Hepatocyte (in vitro differentiated cells): ENCODE measurements at regions not wholly inside any gene's neighbourhood (a gene's known extent, or its start where the extent isn't known, plus 50 kb on each side); places are given as distances from the start of the nearest gene placed in this dataset.

Experiments
- DNase-seq: peaks from one replicate; pipeline ENCODE4 v3.0.0-alpha.2; 2016; ENCODE audit warnings: low spot score
- H2AFZ ChIP-seq: fragments of 200-600 bp; sonication (generic); 2 replicates; pipeline ENCODE4 v1.6.0; 2016; ENCODE audit warnings: antibody characterized with exemption, mild to moderate bottlenecking
- H3K27ac ChIP-seq: fragments of 200-600 bp; sonication (generic); 2 replicates; pipeline ENCODE4 v1.5.1; 2016; ENCODE audit warnings: mild to moderate bottlenecking
- H3K27me3 ChIP-seq: fragments of 200-600 bp; sonication (generic); 2 replicates; pipeline ENCODE4 v1.6.1; 2016
- H3K36me3 ChIP-seq: fragments of 200-600 bp; sonication (generic); replicated peaks from 2 replicates; pipeline ENCODE4 v1.5.1; 2016; ENCODE audit warnings: low read depth; ENCODE audit not compliant: insufficient read depth
- H3K4me1 ChIP-seq: fragments of 200-600 bp; sonication (generic); 2 replicates; pipeline ENCODE4 v1.5.1; 2016; ENCODE audit warnings: mild to moderate bottlenecking, moderate library complexity; ENCODE audit not compliant: insufficient read depth
- H3K4me2 ChIP-seq: fragments of 200-600 bp; sonication (generic); 2 replicates; pipeline ENCODE4 v1.6.0; 2016
- H3K4me3 ChIP-seq: fragments of 200-600 bp; sonication (generic); 2 replicates; pipeline ENCODE4 v1.5.1; 2016; ENCODE audit warnings: mild to moderate bottlenecking
- H3K79me2 ChIP-seq: fragments of 200-600 bp; sonication (generic); 2 replicates; pipeline ENCODE4 v1.6.0; 2017; ENCODE audit warnings: mild to moderate bottlenecking
- H3K9me2 ChIP-seq: fragments of 200-600 bp; sonication (generic); replicated peaks from 2 replicates; pipeline ENCODE4 v1.6.0; 2017; ENCODE audit warnings: mild to moderate bottlenecking; ENCODE audit not compliant: insufficient read depth
- H3K9me3 ChIP-seq: fragments of 200-600 bp; sonication (generic); 2 replicates; pipeline ENCODE4 v1.5.1; 2016; ENCODE audit warnings: low read depth, mild to moderate bottlenecking
- H4K20me1 ChIP-seq: fragments of 200-600 bp; sonication (generic); 2 replicates; pipeline ENCODE4 v1.6.0; 2016; ENCODE audit warnings: mild to moderate bottlenecking; ENCODE audit not compliant: insufficient read depth, poor library complexity, severe bottlenecking
- CTCF ChIP-seq: fragments of 200-600 bp; sonication (generic); IDR thresholded peaks from 2 replicates; pipeline ENCODE4 v1.5.1; 2016; ENCODE audit warnings: antibody characterized with exemption, mild to moderate bottlenecking; ENCODE audit not compliant: poor library complexity
- EZH2 ChIP-seq: fragments of 200-600 bp; sonication (generic); IDR thresholded peaks from 2 replicates; pipeline ENCODE4 v1.6.1; 2016; ENCODE audit warnings: antibody characterized with exemption, mild to moderate bottlenecking, borderline replicate concordance
- EZH2phosphoT487 ChIP-seq: fragments of 200-600 bp; sonication (generic); IDR thresholded peaks from one replicate; pipeline ENCODE4 v1.6.1; 2018; ENCODE audit warnings: antibody characterized with exemption, mild to moderate bottlenecking, low read depth, moderate library complexity; ENCODE audit not compliant: unreplicated experiment, severe bottlenecking
- WGBS: methylation state at CpG from one replicate; pipeline ENCODE4 v1.1.6; 2016; ENCODE audit warnings: low lambda C conversion rate; ENCODE audit errors: missing lambda C conversion rate; 5-methylcytosine and 5-hydroxymethylcytosine counted together

- no peaks in the 10 kb centered on the region for H3K36me3 ChIP-seq
- peak overlapping the region; percentile 77 for H3K27ac ChIP-seq
- H3K27me3 ChIP-seq = no peaks in the 10 kb centered on the region
- peaks cover 3% of the 10 kb centered on the region for H3K4me1 ChIP-seq
- no peaks in the 10 kb centered on the region for H4K20me1 ChIP-seq
- H3K9me3 ChIP-seq = no peaks in the 10 kb centered on the region
- H2AFZ ChIP-seq = peak overlapping the region; percentile 33
- peak overlapping the region; percentile 18 for H3K4me3 ChIP-seq
- DNase-seq = peak; percentile 13
- 63% methylated on average over 5 of the region's 5 CpGs for WGBS
- no peaks in the 10 kb centered on the region for H3K9me2 ChIP-seq
- H3K79me2 ChIP-seq = no peaks in the 10 kb centered on the region
- TF ChIP-seq CTCF = no peak
- TF ChIP-seq EZH2 = no peak
- TF ChIP-seq EZH2phosphoT487 = no peak
- peak overlapping the region; percentile 60 for H3K4me2 ChIP-seq
Measured at GRCh38 chr1:238485912-238486209, 595.1 kb upstream of the ZP4 start.

- Histone ChIP-seq H3K36me3 (no peaks in the 10 kb centered on the region), H3K9me2 (no peaks in the 10 kb centered on the region), H3K4me3 (peak overlapping the region; percentile 18), H4K20me1 (no peaks in the 10 kb centered on the region), H3K79me2 (no peaks in the 10 kb centered on the region), H3K9me3 (no peaks in the 10 kb centered on the region), H3K27me3 (no peaks in the 10 kb centered on the region), H3K4me1 (peaks cover 3% of the 10 kb centered on the region), H3K4me2 (peak overlapping the region; percentile 60), H3K27ac (peak overlapping the region; percentile 77), H2AFZ (peak overlapping the region; percentile 33)
- TF ChIP-seq CTCF (no peak), EZH2 (no peak), EZH2phosphoT487 (no peak)
- DNase-seq = peak; percentile 69
- 66% methylated on average over 14 of the region's 14 CpGs for WGBS
Measured at GRCh38 chr1:238485057-238485911, 594.6 kb upstream of the ZP4 start.

- H2AFZ ChIP-seq = no peak overlapping the region
- peak overlapping the region; percentile 42 for H3K27ac ChIP-seq
- no peaks in the 10 kb centered on the region for H4K20me1 ChIP-seq
- H3K9me3 ChIP-seq = no peaks in the 10 kb centered on the region
- 58% methylated on average over 4 of the region's 4 CpGs for WGBS
- no peaks in the 10 kb centered on the region for H3K79me2 ChIP-seq
- H3K4me2 ChIP-seq = peak overlapping the region; percentile 43
- no peaks in the 10 kb centered on the region for H3K36me3 ChIP-seq
- no peak for DNase-seq
- no peak for TF ChIP-seq EZH2phosphoT487
- no peak for TF ChIP-seq EZH2
- TF ChIP-seq CTCF = no peak
- no peaks in the 10 kb centered on the region for H3K27me3 ChIP-seq
- no peak overlapping the region for H3K4me3 ChIP-seq
- H3K9me2 ChIP-seq = no peaks in the 10 kb centered on the region
- peaks cover 3% of the 10 kb centered on the region for H3K4me1 ChIP-seq
Measured at GRCh38 chr1:238484121-238484520, 593.4 kb upstream of the ZP4 start.
